ENCODE measurements at regions not wholly inside any gene's neighbourhood (a gene's known extent, or its start where the extent isn't known, plus 50 kb on each side); places are given as distances from the start of the nearest gene placed in this dataset.

DNA sequence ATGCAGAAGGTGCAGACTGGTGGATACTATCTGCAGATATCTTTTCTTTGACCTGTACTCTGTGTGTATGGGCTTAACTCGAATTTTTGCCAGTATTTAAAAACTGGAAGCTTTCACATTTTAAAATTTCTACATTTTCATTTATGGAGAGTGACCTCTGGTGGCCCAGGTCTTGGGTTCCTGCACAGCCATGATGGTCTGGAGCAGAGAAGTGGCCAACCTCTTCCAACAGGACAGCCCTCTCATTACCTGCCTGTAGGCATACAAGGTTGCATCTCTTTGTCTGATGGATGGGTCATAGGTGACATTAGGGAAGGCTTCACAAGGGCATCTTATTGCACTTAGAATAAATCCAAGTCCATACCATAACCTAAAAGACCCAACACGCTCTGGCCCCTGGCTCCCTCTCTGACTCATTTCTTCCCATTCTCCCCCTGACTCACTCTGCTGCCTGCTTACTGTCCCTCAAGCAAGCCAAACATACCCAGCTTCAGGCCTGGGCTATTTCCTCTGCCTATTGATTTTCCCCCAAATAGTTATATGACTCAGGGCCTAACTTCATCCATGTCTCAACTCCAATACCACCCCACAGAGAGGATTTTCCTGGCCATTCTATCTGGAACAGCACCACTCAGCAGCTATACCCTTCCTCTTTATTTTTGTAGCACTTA lies 113.3 kb upstream of the SLC1A3 start:
- dilution Hi-C loops (cut with MboI; ENCODE audit: extremely low pct_ligation_motif_present, low sequenced_read_pairs) = no loop called here

DNA sequence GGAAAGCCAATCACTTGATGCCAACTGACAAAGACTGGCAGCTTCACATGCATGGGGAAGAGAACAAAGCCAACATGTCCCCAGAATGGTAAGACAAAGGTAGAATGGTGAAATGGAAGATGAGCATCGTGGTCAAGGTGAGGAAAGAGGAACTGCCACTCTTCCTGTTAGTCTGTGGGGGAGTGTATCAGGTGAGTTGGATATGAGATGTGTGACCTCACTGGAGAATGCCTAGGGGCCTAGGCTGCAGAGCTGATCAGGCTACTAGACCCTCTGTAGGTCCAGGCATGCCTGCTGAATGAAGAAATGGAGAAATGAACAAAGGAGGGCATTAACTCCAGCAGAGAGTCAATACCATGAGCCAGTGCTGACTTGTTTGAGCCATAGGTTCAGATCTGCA lies 112.4 kb upstream of the SLC1A3 start:
- no peaks in the 10 kb centered on the region for H4K20me1 ChIP-seq (ENCODE audit: control insufficient read depth, extremely low read depth, insufficient read depth, low read length)
- H3K4me2 ChIP-seq (ENCODE audit: control insufficient read depth, extremely low read depth, insufficient read depth, low read depth, low read length) = no peak overlapping the region
- no peaks in the 10 kb centered on the region for H3K9me1 ChIP-seq (ENCODE audit: control insufficient read depth, extremely low read depth, insufficient read depth, low read length)
- no peak overlapping the region for H3K4me3 ChIP-seq (ENCODE audit: control insufficient read depth in 2 of 3, extremely low read depth in 1 of 3, insufficient read depth in 2 of 3, low read depth in 1 of 3, low read length in 3 of 3)
- no peak for FAIRE-seq
- H3K9me3 ChIP-seq (ENCODE audit: control insufficient read depth, low read depth, low read length) = no peaks in the 10 kb centered on the region
- H3K4me1 ChIP-seq (ENCODE audit: control insufficient read depth, extremely low read depth, insufficient read depth, low read length) = peaks cover 19% of the 10 kb centered on the region
- H2AFZ ChIP-seq (ENCODE audit: control insufficient read depth, low read length) = no peak overlapping the region
- H3K27ac ChIP-seq (ENCODE audit: control insufficient read depth, insufficient read depth, low read length) = no peak overlapping the region
- dilution Hi-C loops (cut with MboI; ENCODE audit: extremely low pct_ligation_motif_present, low sequenced_read_pairs) = no loop called here
- H3K27me3 ChIP-seq (ENCODE audit: control insufficient read depth, extremely low read depth, insufficient read depth, low read length) = no peaks in the 10 kb centered on the region
- H3K9ac ChIP-seq (ENCODE audit: control insufficient read depth, extremely low read depth, insufficient read depth, low read length) = no peak overlapping the region
- no peak for DNase-seq (ENCODE audit: low read depth, low spot score)
- H3K79me2 ChIP-seq (ENCODE audit: control insufficient read depth, insufficient read depth, low read length) = no peaks in the 10 kb centered on the region
- no peaks in the 10 kb centered on the region for H3K36me3 ChIP-seq (ENCODE audit: control insufficient read depth in 2 of 2, extremely low read depth in 1 of 2, insufficient read depth in 2 of 2, low read length in 2 of 2)
- no peak for TF ChIP-seq EZH2 (IDR thresholded peaks at IDR 0.05; ENCODE audit: low read length)
- TF ChIP-seq, protein P1, sequence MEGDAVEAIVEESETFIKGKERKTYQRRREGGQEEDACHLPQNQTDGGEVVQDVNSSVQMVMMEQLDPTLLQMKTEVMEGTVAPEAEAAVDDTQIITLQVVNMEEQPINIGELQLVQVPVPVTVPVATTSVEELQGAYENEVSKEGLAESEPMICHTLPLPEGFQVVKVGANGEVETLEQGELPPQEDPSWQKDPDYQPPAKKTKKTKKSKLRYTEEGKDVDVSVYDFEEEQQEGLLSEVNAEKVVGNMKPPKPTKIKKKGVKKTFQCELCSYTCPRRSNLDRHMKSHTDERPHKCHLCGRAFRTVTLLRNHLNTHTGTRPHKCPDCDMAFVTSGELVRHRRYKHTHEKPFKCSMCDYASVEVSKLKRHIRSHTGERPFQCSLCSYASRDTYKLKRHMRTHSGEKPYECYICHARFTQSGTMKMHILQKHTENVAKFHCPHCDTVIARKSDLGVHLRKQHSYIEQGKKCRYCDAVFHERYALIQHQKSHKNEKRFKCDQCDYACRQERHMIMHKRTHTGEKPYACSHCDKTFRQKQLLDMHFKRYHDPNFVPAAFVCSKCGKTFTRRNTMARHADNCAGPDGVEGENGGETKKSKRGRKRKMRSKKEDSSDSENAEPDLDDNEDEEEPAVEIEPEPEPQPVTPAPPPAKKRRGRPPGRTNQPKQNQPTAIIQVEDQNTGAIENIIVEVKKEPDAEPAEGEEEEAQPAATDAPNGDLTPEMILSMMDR (optimal IDR thresholded peaks at IDR 0.05 in 1 of 3, IDR thresholded peaks at IDR 0.05 in 1 of 3, conservative IDR thresholded peaks at IDR 0.05 in 1 of 3; ENCODE audit: extremely low read depth in 1 of 3, insufficient read depth in 2 of 3, low read length in 3 of 3) = no peak

More for the DNA sequence above, 113.3 kb upstream of the SLC1A3 start:
- Histone ChIP-seq H3K27me3 (ENCODE audit: control insufficient read depth, extremely low read depth, insufficient read depth, low read length) (no peaks in the 10 kb centered on the region), H3K4me1 (ENCODE audit: control insufficient read depth, extremely low read depth, insufficient read depth, low read length) (peaks cover 19% of the 10 kb centered on the region), H3K9me1 (ENCODE audit: control insufficient read depth, extremely low read depth, insufficient read depth, low read length) (no peaks in the 10 kb centered on the region), H3K9ac (ENCODE audit: control insufficient read depth, extremely low read depth, insufficient read depth, low read length) (no peak overlapping the region), H4K20me1 (ENCODE audit: control insufficient read depth, extremely low read depth, insufficient read depth, low read length) (no peaks in the 10 kb centered on the region), H3K79me2 (ENCODE audit: control insufficient read depth, insufficient read depth, low read length) (no peaks in the 10 kb centered on the region), H3K36me3 (ENCODE audit: control insufficient read depth in 2 of 2, extremely low read depth in 1 of 2, insufficient read depth in 2 of 2, low read length in 2 of 2) (no peaks in the 10 kb centered on the region), H3K4me2 (ENCODE audit: control insufficient read depth, extremely low read depth, insufficient read depth, low read depth, low read length) (no peak overlapping the region), H2AFZ (ENCODE audit: control insufficient read depth, low read length) (no peak overlapping the region), H3K27ac (ENCODE audit: control insufficient read depth, insufficient read depth, low read length) (no peak overlapping the region), H3K4me3 (ENCODE audit: control insufficient read depth in 2 of 3, extremely low read depth in 1 of 3, insufficient read depth in 2 of 3, low read depth in 1 of 3, low read length in 3 of 3) (no peak overlapping the region), H3K9me3 (ENCODE audit: control insufficient read depth, low read depth, low read length) (no peaks in the 10 kb centered on the region)
- DNase-seq (ENCODE audit: low read depth, low spot score) = no peak
- no peak for TF ChIP-seq EZH2 (IDR thresholded peaks at IDR 0.05; ENCODE audit: low read length)
- TF ChIP-seq, protein P1 (optimal IDR thresholded peaks at IDR 0.05 in 1 of 3, IDR thresholded peaks at IDR 0.05 in 1 of 3, conservative IDR thresholded peaks at IDR 0.05 in 1 of 3; ENCODE audit: extremely low read depth in 1 of 3, insufficient read depth in 2 of 3, low read length in 3 of 3) = peak in 1 of 3 experiments; percentile 14
- FAIRE-seq = no peak

All from keratinocyte (primary cell).